Rectal smooth muscle tissue (tissue), 1 donor: ENCODE measurements at regions not wholly inside any gene's neighbourhood (a gene's known extent, or its start where the extent isn't known, plus 50 kb on each side); places are given as distances from the start of the nearest gene placed in this dataset.

ENCODE experiments used
- H3K27ac ChIP-seq: one replicate; pipeline ENCODE4 v1.7.0; 2013; ENCODE audit warnings: low read depth, low read length, inconsistent platforms
- H3K27me3 ChIP-seq: one replicate; pipeline ENCODE4 v1.7.0; 2013; ENCODE audit warnings: low read length; ENCODE audit not compliant: control insufficient read depth, insufficient read depth
- H3K36me3 ChIP-seq: one replicate; pipeline ENCODE4 v1.7.0; 2013; ENCODE audit warnings: low read length; ENCODE audit not compliant: control insufficient read depth, insufficient read depth
- H3K4me1 ChIP-seq: one replicate; pipeline ENCODE4 v1.7.0; 2013; ENCODE audit warnings: low read length; ENCODE audit not compliant: control insufficient read depth, insufficient read depth
- H3K4me3 ChIP-seq: one replicate; pipeline ENCODE4 v1.7.0; 2013; ENCODE audit warnings: low read length
- H3K9ac ChIP-seq: one replicate; pipeline ENCODE4 v1.7.0; 2013; ENCODE audit warnings: low read length

DNA sequence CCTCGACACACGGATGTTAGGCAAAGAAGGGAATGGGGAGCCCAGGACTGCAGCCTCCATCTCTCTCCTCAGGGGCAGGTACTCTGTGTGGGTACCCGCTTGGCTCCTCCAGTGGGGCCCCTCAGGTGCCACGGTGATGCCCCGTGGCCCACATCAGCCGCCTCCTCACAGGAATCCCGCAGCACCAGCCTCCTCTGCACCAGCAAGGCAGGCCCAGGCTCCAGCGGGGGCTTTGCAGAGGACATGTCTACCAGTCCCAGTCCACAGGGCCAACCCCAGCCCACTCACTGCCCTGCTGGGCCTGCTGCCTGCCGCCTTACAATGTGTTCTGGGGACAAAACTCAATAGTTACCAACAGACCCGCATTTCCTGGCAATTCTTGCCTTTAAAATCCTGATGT lies 61.6 kb upstream of the ADGRA1 start:
- H3K9ac ChIP-seq, result no peak overlapping the region
- no peak overlapping the region for H3K27ac ChIP-seq
- H3K27me3 ChIP-seq, result peaks cover 12% of the 10 kb centered on the region
- H3K4me3 ChIP-seq, result no peak overlapping the region
- no peaks in the 10 kb centered on the region for H3K4me1 ChIP-seq
- no peaks in the 10 kb centered on the region for H3K36me3 ChIP-seq

DNA sequence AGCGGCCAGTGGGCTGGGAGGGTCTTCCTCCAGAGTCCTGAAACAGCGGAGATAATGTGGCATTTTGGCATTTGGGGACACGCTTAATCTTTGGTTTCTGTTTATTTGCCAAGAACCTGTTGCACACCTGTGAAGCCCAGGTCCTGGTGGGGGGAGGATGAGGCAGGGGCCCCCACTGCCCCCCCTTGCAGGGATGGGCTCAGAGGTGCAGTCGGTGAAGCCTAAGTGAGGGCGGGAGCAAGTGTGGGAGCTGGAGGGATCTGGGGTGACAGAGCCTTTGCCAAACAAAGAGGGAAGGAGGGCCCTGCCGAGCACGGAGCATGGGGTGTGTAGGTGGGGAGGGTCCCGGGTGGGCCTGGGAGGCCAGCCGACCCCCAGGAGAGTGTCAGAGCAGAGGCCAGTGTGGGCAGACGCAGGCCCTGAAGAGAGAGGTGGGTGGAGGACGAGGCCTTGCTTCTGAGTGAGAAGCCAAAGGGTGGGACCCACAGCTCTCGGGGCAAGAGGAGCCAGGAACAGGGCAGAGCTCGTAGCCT lies 62.1 kb upstream of the ADGRA1 start:
- H3K9ac ChIP-seq, result no peak overlapping the region
- no peak overlapping the region for H3K27ac ChIP-seq
- no peak overlapping the region for H3K4me3 ChIP-seq
- no peaks in the 10 kb centered on the region for H3K4me1 ChIP-seq
- H3K27me3 ChIP-seq, result peaks cover 12% of the 10 kb centered on the region
- no peaks in the 10 kb centered on the region for H3K36me3 ChIP-seq

DNA sequence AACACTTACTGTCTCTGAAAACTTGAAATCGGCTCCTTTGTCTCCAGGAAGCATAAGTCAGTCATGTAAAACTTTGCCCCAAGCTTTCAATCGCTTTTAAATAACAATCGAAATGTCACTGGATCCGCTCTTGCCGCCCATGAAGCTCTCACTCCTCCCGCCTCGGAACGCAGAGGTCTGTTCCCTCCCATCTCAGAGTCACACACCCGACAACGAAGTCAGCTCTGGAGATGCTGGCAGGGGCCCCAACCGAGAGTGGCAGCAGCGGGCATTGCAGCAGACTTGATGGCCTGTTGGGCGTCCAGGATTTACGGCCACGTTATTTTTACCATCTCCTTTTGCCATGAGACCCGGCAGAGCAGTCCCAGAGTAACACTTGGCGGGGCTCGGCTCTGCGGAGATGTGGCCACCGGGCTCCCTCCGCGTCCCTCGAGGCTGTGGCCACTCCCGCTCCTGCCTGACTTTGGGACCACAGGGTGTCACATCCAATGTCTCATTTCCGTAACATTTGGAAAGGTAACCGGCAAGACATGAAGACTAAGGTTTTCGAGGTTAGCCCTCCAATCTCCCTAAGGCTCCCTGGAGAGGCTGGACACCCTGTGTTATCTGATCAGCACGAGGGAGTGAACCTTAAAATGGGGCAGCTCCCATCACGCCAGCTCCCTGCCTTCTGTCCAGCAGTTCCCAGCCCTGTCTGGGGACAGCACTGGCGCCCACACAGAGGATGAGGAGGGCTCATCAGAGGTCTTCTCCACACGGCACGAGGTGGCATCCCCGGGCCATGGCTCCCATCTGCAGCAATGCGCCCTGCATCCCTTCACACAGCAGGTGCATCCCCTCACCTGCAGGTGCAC lies 62.8 kb upstream of the ADGRA1 start:
- Histone ChIP-seq H3K4me3 (no peak overlapping the region), H3K27ac (no peak overlapping the region), H3K4me1 (no peaks in the 10 kb centered on the region), H3K36me3 (no peaks in the 10 kb centered on the region), H3K9ac (no peak overlapping the region), H3K27me3 (peaks cover 12% of the 10 kb centered on the region)

DNA sequence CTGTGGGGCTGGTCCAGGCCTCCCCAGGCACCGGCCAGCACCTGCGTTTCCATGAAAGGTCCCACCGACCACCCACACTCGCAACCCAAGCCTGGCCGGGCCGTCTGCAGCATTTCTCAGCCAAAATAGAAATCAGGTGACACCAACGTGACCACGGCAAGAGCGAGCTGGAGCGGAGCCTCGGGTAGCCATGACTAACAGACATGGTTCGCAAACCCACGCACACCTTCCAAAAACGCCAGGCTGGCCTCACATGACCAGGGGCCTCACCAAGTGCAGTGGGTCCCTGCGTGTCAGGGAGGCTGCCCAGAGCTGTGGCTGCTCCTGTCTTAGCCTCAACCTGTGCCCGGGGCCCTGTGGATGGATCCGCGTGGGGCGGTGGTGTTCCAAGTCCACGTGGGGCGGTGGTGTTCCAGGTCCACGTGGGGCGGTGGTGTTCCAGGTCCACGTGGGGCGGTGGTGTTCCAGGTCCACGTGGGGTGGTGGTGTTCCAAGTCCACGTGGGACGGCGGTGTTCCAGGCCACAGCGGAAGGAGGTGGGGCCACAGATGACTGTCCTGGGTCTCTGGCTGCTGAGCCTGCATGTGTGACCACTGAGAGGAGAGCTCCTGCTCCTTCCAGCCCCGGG lies 64.4 kb upstream of the ADGRA1 start:
- peaks cover 9% of the 10 kb centered on the region for H3K27me3 ChIP-seq
- H3K36me3 ChIP-seq, result no peaks in the 10 kb centered on the region
- no peak overlapping the region for H3K4me3 ChIP-seq
- H3K27ac ChIP-seq, result no peak overlapping the region
- H3K4me1 ChIP-seq, result no peaks in the 10 kb centered on the region
- no peak overlapping the region for H3K9ac ChIP-seq

DNA sequence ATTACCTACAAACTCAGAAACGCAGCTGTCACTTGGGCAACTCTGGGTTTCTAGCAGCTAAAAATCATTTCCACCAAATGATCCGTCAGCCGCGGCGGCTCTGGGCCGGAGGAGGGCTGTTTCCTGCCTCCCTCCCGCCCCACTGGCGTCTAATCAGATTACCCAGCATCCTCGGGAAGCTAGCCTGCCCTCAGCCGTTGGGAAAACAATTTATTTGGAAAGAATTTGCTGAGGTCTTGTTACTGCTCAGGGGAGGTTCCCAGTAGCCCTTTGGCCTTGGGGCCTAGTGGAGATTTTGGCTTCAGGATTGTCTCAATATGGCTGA lies 65.0 kb upstream of the ADGRA1 start:
- Histone ChIP-seq H3K4me3 (no peak overlapping the region), H3K9ac (no peak overlapping the region), H3K36me3 (no peaks in the 10 kb centered on the region), H3K27me3 (peaks cover 9% of the 10 kb centered on the region), H3K4me1 (no peaks in the 10 kb centered on the region), H3K27ac (no peak overlapping the region)

DNA sequence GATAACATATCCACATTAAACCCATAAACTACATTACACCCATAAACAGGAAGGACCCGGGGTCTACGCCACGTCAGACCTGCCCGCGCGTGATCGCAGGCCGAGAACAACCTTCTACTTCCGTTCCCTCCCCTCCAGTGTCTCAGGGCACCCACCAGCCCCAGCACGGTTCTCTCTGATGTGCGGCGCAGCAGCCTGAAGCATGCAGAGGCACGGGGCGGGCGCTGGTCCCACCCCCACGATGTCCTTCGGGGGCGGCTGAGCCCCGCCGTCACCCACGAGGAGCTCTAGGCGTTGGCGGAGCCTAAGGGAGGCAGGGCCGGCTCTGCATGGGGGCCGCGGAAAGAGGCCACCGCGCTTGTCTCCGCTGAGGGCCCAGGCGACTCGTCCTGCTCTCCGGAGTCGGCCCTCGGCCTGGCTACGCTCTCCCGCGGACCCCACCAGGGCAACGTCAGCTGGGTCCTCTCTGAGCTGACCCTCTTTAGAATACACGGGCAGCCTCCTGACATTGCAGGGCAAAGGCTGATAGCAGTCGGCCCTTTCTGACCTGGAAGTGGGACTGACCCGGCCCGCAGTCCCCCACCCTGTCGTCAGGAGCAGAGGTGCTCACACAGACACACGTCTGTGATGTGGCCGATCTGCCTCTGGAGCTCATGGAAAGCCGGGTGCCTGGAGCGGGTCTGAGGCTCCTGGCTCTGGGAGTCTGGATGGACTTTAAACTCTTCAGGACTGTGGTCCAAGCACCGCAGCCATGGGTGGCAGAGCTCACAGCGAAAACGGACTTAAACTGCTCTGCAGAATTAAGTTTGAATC lies 65.6 kb upstream of the ADGRA1 start:
- H3K36me3 ChIP-seq, result no peaks in the 10 kb centered on the region
- H3K27me3 ChIP-seq, result peaks cover 9% of the 10 kb centered on the region
- no peak overlapping the region for H3K4me3 ChIP-seq
- no peak overlapping the region for H3K27ac ChIP-seq
- no peak overlapping the region for H3K9ac ChIP-seq
- H3K4me1 ChIP-seq, result no peaks in the 10 kb centered on the region

DNA sequence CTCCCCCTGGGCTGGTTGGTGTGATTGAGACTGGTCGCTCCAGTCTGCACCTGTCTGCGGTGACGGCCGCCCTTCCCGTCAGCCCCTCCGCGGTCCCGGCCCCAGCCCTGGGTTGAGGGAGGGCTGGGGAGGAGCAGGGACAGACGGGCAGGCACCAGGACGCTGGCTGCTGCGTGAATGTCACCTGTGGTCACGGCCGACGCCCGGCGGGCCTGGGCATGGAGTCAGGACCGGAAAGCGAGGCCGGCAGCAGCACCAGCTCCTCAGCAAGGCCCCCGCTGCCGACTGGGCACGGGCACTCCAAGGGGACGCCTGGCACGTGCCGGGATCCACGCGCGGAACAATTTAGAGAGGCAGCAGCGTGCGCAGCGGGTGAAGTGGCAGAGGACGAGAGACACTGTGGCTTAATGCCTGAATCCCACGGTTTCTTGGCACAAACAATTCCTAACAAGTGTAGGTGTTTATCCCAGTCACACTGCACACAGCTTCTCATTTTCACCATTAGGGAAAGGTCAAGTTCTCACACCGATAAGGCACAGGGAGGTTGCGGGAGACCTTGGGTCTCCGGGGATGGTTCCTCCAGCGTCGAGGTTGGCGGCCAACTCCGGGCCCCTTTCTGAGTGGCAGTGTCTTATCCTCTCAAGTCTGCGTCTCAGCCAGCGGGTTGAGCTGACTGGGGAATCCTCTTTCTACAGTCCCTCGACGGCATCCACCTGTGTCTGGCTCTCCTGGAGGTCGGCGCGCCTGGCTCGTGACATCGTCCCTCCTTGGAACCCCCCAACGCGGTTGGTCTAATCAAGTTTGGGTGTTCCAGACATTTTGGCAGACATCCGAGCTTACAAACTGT lies 66.4 kb upstream of the ADGRA1 start:
- Histone ChIP-seq H3K9ac (no peak overlapping the region), H3K27me3 (peaks cover 7% of the 10 kb centered on the region), H3K36me3 (no peaks in the 10 kb centered on the region), H3K4me3 (no peak overlapping the region), H3K27ac (no peak overlapping the region), H3K4me1 (no peaks in the 10 kb centered on the region)

DNA sequence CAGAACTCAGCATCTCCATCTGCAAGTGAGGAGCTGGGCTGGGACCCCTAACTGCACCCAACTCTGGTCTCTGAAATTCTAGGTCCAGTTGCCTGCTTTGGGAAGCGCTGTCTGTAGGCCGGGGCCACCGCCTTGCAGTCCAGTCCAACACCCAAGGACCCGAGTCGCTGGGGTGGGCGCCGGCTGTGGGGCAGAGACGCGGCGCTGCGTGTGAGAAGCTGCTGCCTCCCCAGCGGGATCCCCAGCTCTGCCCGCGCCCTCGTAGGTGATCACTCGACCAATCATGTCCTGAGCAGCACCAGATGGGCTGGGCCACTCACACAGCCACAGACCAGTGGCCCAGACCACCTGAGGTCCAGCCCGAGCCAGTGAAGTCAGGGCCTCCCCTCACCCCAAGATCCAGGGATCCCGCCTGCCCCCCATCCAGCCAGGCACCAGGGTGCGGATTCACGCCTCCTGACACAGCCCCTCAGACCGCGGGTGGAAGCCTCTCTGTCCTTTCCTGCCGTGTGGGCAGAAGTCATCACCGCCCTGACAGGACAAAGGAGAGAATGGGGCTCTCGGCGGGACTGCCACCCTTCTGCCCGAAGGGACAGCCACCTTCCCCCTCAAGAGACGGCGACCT lies 67.4 kb upstream of the ADGRA1 start:
- Histone ChIP-seq H3K4me3 (no peak overlapping the region), H3K36me3 (no peaks in the 10 kb centered on the region), H3K27ac (no peak overlapping the region), H3K4me1 (no peaks in the 10 kb centered on the region), H3K27me3 (peaks cover under 1% of the 10 kb centered on the region), H3K9ac (no peak overlapping the region)

DNA sequence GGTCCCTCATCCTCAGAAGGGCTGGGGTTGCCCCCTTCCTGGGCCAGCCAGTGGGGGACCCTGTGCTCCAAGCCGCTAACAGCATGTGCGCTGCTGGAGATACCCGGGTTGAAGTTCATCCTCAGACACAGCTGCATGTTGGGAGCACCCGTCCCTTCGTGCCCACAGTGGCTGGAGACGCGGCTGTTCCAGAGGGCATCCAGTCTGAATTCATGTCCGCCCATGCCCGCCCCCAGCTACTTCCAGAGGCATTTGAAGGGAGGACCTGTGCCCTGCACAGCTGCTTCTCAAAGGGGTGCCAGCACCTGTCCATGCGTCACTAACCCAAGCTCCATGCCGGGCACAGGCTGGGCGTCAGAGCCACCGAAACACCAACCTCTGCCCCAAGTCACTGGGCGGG lies 68.1 kb upstream of the ADGRA1 start:
- H3K9ac ChIP-seq, result no peak overlapping the region
- no peaks in the 10 kb centered on the region for H3K27me3 ChIP-seq
- no peaks in the 10 kb centered on the region for H3K36me3 ChIP-seq
- H3K4me1 ChIP-seq, result no peaks in the 10 kb centered on the region
- H3K27ac ChIP-seq, result no peak overlapping the region
- no peak overlapping the region for H3K4me3 ChIP-seq

DNA sequence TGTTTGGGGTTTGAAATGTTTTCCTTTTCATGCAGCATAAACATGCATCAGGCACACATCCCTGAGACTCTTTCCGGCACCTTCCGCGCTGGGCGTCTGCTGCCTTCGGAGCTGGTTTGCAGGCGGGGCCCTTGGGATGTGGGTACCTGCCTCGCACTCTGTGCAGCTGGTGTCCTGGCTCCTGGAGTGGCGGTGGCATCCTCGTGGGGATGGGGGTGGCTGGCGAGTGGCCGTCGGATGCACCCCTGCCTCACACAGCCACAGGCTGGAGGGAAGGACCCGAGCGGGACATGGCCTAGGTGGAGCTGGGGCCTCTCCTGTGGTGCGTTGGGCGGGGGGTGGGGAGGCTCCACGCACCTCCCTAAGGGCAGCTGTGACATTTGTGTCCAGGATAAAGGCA lies 68.5 kb upstream of the ADGRA1 start:
- Histone ChIP-seq H3K27ac (no peak overlapping the region), H3K4me1 (no peaks in the 10 kb centered on the region), H3K36me3 (no peaks in the 10 kb centered on the region), H3K27me3 (no peaks in the 10 kb centered on the region), H3K9ac (no peak overlapping the region), H3K4me3 (no peak overlapping the region)

DNA sequence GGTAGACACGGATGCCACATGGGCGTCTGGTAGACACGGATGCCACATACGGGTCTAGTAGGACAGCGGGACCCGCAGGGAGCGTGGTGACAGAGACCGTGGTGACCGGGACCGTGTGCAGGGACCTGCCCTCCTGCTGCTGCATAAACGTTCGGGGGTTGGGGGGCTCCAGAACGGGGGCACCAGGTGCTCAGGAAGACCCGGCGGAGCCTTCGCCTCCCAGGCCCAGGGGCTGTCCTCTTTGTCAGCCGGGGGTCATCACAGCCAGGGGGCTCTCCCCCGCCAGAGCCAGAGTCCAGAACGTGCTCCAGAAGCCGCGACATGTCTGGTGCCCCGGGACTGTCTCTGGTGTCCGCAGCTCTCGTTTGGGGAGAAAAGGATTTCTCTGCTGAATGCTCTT lies 69.2 kb upstream of the ADGRA1 start:
- Histone ChIP-seq H3K27me3 (no peaks in the 10 kb centered on the region), H3K27ac (no peak overlapping the region), H3K36me3 (no peaks in the 10 kb centered on the region), H3K4me1 (no peaks in the 10 kb centered on the region), H3K4me3 (no peak overlapping the region), H3K9ac (no peak overlapping the region)
